ENCODE measurements at regions not wholly inside any gene's neighbourhood (a gene's known extent, or its start where the extent isn't known, plus 50 kb on each side); places are given as distances from the start of the nearest gene placed in this dataset.
"Not testable (repeated sequence)": the region's sequence is repeated elsewhere in the genome, so short reads cannot be mapped to it uniquely, and the experiment has no call there.

- H3K9me3 ChIP-seq; H3K4me3 ChIP-seq; in situ Hi-C loops (cut with MboI; ENCODE audit: low sequenced_read_pairs); H3K36me3 ChIP-seq (replicated peaks); H3K4me1 ChIP-seq; DNase-seq (ENCODE audit: low spot score in 2 of 2); H3K27me3 ChIP-seq (ENCODE audit: low read depth): not testable (repeated sequence)
These were observed 99.8 kb upstream of the GOLGA6L22 start for GRCh38 chr15:22358932-22359331.

- H3K9me3 ChIP-seq; in situ Hi-C loops (cut with MboI; ENCODE audit: low sequenced_read_pairs); H3K27me3 ChIP-seq (ENCODE audit: low read depth); H3K4me1 ChIP-seq; H3K36me3 ChIP-seq (replicated peaks); H3K4me3 ChIP-seq: not testable (repeated sequence)
- peak in 1 of 2 experiments; percentile 35 for DNase-seq (ENCODE audit: low spot score in 2 of 2)
These were observed 99.1 kb upstream of the GOLGA6L22 start for GRCh38 chr15:22359587-22359986.

- H3K4me3 ChIP-seq; H3K27me3 ChIP-seq (ENCODE audit: low read depth); H3K4me1 ChIP-seq; in situ Hi-C loops (cut with MboI; ENCODE audit: low sequenced_read_pairs); DNase-seq (ENCODE audit: low spot score in 2 of 2); H3K36me3 ChIP-seq (replicated peaks); H3K9me3 ChIP-seq: not testable (repeated sequence)
These were observed 98.0 kb upstream of the GOLGA6L22 start for GRCh38 chr15:22360696-22361095.

- H3K4me1 ChIP-seq; DNase-seq (ENCODE audit: low spot score in 2 of 2); in situ Hi-C loops (cut with MboI; ENCODE audit: low sequenced_read_pairs): not testable (repeated sequence)
These were observed 96.2 kb upstream of the GOLGA6L22 start for GRCh38 chr15:22362502-22362901.

DNA sequence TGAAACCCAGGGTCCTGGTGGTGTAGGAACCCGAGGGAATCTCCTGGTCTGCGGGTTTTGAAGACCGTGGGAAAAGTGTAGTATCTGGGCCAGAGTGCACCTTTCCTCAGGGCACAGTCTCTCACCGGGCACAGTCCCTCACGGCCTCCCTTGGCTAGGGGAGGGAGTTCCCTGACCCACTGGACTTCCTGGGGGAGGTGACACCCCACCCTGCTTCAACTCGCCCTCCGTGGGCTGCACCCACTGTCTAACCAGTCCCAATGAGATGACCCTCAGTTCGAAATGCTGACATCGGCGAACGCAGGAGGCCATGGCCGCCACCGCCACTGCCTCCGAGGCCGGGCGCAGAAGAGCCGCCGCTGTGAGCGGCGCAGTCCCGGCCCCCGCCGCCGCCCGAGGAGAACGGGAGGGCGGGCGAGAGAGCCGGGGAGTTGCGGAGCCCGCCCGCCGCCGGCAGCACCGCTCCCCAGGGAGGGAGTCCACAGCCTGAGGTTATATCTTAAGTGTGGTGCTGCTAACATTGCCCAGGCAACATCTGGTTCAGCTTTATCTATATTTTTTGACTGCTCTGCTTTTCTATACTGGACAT is 87.4 kb upstream of the GOLGA6L22 start:
- H3K36me3 ChIP-seq (replicated peaks); H3K4me3 ChIP-seq; H3K4me1 ChIP-seq; in situ Hi-C loops (cut with MboI; ENCODE audit: low sequenced_read_pairs); DNase-seq (ENCODE audit: low spot score in 2 of 2); H3K9me3 ChIP-seq; H3K27me3 ChIP-seq (ENCODE audit: low read depth): not testable (repeated sequence)

More at GRCh38 chr15:22362502-22362901, 96.2 kb upstream of the GOLGA6L22 start:
- not testable (repeated sequence) for H3K9me3 ChIP-seq; H3K4me3 ChIP-seq; H3K27me3 ChIP-seq (ENCODE audit: low read depth); H3K36me3 ChIP-seq (replicated peaks)

GRCh38 chr15:22374531-22374930 is 84.2 kb upstream of the GOLGA6L22 start:
- in situ Hi-C loops (cut with MboI; ENCODE audit: low sequenced_read_pairs); DNase-seq (ENCODE audit: low spot score in 2 of 2); H3K4me1 ChIP-seq; H3K9me3 ChIP-seq; H3K27me3 ChIP-seq (ENCODE audit: low read depth); H3K36me3 ChIP-seq (replicated peaks); H3K4me3 ChIP-seq: not testable (repeated sequence)

DNA sequence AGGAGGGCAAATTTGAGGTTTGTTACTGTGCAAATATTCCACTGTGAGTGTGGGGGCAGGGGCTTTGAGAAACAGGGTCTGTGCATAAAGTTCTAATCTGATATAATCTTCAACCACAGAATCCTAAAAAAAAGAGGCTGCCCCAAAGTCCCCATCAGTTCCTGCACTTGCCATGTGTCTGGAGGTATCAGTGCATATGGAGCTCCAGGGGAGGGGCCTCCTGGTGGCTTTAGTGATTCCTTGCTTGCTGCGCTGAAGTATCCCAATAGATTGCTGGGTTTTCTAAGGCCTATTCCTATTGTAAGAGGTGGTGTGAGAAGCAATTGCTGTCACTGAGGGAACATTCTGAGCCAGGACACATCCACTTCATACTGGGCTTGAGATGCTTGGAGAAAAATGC is 82.9 kb upstream of the GOLGA6L22 start:
- H3K4me3 ChIP-seq; H3K27me3 ChIP-seq (ENCODE audit: low read depth); H3K36me3 ChIP-seq (replicated peaks); H3K9me3 ChIP-seq; H3K4me1 ChIP-seq; in situ Hi-C loops (cut with MboI; ENCODE audit: low sequenced_read_pairs); DNase-seq (ENCODE audit: low spot score in 2 of 2): not testable (repeated sequence)

- H3K4me1 ChIP-seq; H3K27me3 ChIP-seq (ENCODE audit: low read depth); DNase-seq (ENCODE audit: low spot score in 2 of 2); in situ Hi-C loops (cut with MboI; ENCODE audit: low sequenced_read_pairs); H3K9me3 ChIP-seq; H3K36me3 ChIP-seq (replicated peaks); H3K4me3 ChIP-seq: not testable (repeated sequence)
These were observed 80.8 kb upstream of the GOLGA6L22 start for GRCh38 chr15:22377859-22378258.

DNA sequence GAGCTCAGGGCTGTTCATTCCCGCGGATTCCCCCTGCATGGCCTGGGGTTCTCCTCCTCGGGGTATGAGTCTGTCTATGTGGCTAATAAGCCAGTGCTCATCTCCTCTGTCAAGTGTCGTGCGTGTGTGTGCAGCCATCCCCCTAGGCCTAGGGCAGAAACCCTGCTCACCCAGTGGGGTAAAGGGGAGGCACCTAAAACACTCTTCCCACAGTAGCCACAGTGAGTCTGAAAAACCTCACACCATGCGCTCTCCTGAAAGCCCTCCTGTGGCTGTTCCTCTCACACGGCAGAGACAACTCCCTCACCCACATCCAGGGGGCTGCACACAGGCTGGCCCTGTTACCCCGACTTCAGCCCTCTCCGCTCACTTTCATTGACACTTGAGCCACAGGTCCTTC is 71.0 kb upstream of the GOLGA6L22 start:
- in situ Hi-C loops (cut with MboI; ENCODE audit: low sequenced_read_pairs); H3K4me3 ChIP-seq; DNase-seq (ENCODE audit: low spot score in 2 of 2): not testable (repeated sequence)

GRCh38 chr15:22388365-22388764 is 70.3 kb upstream of the GOLGA6L22 start:
- H3K9me3 ChIP-seq; H3K4me3 ChIP-seq; DNase-seq (ENCODE audit: low spot score in 2 of 2); in situ Hi-C loops (cut with MboI; ENCODE audit: low sequenced_read_pairs); H3K4me1 ChIP-seq; H3K36me3 ChIP-seq (replicated peaks); H3K27me3 ChIP-seq (ENCODE audit: low read depth): not testable (repeated sequence)

More for the DNA sequence above, 71.0 kb upstream of the GOLGA6L22 start:
- not testable (repeated sequence) for H3K36me3 ChIP-seq (replicated peaks); H3K4me1 ChIP-seq; H3K27me3 ChIP-seq (ENCODE audit: low read depth); H3K9me3 ChIP-seq

DNA sequence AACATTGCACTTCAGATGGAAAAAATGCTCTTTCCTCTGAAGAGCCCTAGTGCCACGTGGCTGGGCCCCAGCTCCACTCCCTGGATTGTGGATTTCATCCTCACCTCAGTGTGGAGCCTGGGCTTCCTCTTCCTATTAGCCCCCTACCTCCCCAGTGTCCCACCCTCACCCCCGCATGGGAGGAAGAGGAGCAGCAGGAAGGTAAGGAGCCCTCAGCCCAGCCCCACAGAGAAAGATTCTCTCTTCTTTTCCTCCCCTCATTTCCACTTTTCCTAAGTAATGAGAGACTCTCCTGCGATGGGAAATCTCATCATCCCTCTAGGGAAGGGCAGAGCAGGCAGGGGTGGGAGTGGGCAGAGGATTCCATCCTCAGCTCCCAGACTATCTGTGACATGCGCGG is 57.5 kb upstream of the GOLGA6L22 start:
- in situ Hi-C loops (cut with MboI; ENCODE audit: low sequenced_read_pairs); H3K27me3 ChIP-seq (ENCODE audit: low read depth); DNase-seq (ENCODE audit: low spot score in 2 of 2): not testable (repeated sequence)

DNA sequence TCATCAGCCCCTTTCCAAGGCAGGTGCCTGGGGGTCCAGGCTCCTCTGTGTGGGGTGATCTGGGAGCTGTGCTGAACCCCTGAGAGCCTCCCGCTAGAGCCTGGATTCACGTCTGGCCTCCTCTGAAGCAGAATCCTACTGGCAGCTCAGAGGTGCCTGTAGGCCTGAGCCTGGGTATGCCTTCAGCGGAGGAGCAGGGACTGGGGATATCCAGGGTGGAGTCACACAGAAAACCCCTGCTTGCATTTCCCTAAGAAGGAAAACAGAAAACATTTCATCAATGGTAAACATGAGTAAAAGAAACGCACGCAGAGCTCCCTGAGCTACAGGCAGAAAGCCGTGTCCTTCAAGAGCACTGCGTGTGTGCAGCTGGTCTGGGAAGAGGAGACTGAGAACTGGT is 57.0 kb upstream of the GOLGA6L22 start:
- H3K9me3 ChIP-seq; in situ Hi-C loops (cut with MboI; ENCODE audit: low sequenced_read_pairs); DNase-seq (ENCODE audit: low spot score in 2 of 2); H3K4me3 ChIP-seq; H3K27me3 ChIP-seq (ENCODE audit: low read depth); H3K4me1 ChIP-seq; H3K36me3 ChIP-seq (replicated peaks): not testable (repeated sequence)

More for the DNA sequence above, 57.5 kb upstream of the GOLGA6L22 start:
- not testable (repeated sequence) for H3K4me1 ChIP-seq; H3K4me3 ChIP-seq; H3K9me3 ChIP-seq; H3K36me3 ChIP-seq (replicated peaks)

DNA sequence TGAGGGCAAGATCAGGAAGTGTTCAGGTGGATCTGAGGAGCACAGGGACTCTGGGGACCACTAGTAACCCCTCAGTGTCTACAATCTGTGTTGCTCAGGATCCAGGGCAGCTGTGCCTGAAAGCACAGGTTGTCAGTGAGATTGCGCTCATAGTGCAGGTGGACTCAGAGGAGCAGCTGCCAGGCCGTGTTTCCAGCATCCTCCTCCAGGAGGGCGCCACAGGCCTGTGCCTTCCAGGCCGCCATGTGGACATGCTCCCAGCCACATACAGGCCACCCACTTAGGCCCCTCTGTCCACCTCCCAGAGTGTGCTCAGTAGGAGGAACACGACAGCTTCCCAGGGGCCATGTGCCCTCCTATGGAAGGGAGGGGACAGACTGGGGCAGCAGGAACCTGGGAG is 52.9 kb upstream of the GOLGA6L22 start:
- DNase-seq (ENCODE audit: low spot score in 2 of 2); in situ Hi-C loops (cut with MboI; ENCODE audit: low sequenced_read_pairs); H3K4me1 ChIP-seq; H3K27me3 ChIP-seq (ENCODE audit: low read depth); H3K36me3 ChIP-seq (replicated peaks); H3K4me3 ChIP-seq; H3K9me3 ChIP-seq: not testable (repeated sequence)
